Osteoblast (primary cell): ENCODE measurements at regions not wholly inside any gene's neighbourhood (a gene's known extent, or its start where the extent isn't known, plus 50 kb on each side); places are given as distances from the start of the nearest gene placed in this dataset.

Experiments
- DNase-seq: peaks from one replicate; pipeline ENCODE4 v3.0.0; 2011; ENCODE audit warnings: low spot score, mixed read lengths; ENCODE audit not compliant: insufficient read length; ENCODE audit errors: missing footprints
- H2AFZ ChIP-seq: 2 replicates; pipeline ENCODE4 v1.6.0; 2011; ENCODE audit warnings: mild to moderate bottlenecking, low read length
- H3K27ac ChIP-seq: 2 replicates; pipeline ENCODE4 v1.5.1; 2011; ENCODE audit warnings: mild to moderate bottlenecking, low read depth, low read length, moderate library complexity
- H3K27me3 ChIP-seq: 2 replicates; pipeline ENCODE4 v1.6.0; 2012; ENCODE audit warnings: mild to moderate bottlenecking, control low read depth, inconsistent platforms, low read length, moderate library complexity; ENCODE audit not compliant: insufficient read depth
- H3K36me3 ChIP-seq: 2 replicates; pipeline ENCODE4 v1.5.1; 2011; ENCODE audit warnings: mild to moderate bottlenecking, low read length, control low read depth, moderate library complexity; ENCODE audit not compliant: insufficient read depth
- H3K4me1 ChIP-seq: 2 replicates; pipeline ENCODE4 v1.5.1; 2011; ENCODE audit warnings: mild to moderate bottlenecking, low read length, control low read depth, moderate library complexity; ENCODE audit not compliant: insufficient read depth
- H3K4me2 ChIP-seq: 2 replicates; pipeline ENCODE4 v1.6.0; 2011; ENCODE audit warnings: mild to moderate bottlenecking, low read length; ENCODE audit not compliant: insufficient read depth
- H3K4me3 ChIP-seq: fragments of 200-600 bp; sonication (generic); 3 replicates; pipeline ENCODE4 v1.5.1; 2012; ENCODE audit warnings: mild to moderate bottlenecking, low read length, inconsistent platforms; ENCODE audit not compliant: insufficient read depth
- H3K79me2 ChIP-seq: 2 replicates; pipeline ENCODE4 v1.6.0; 2012; ENCODE audit warnings: mild to moderate bottlenecking, low read length, control low read depth, inconsistent platforms; ENCODE audit not compliant: insufficient read depth
- H3K9me3 ChIP-seq: 2 replicates; pipeline ENCODE4 v1.5.1; 2011; ENCODE audit warnings: low read depth, low read length, control low read depth
- H4K20me1 ChIP-seq: 2 replicates; pipeline ENCODE4 v1.6.0; 2012; ENCODE audit warnings: mild to moderate bottlenecking, low read length, control low read depth; ENCODE audit not compliant: insufficient read depth
- TF ChIP-seq, protein P1 (sequence below): IDR thresholded peaks from 2 replicates; pipeline ENCODE4 v1.5.1; 2011; ENCODE audit warnings: mild to moderate bottlenecking, low read depth, low read length, moderate library complexity; ENCODE audit errors: extremely low read depth

DNA sequence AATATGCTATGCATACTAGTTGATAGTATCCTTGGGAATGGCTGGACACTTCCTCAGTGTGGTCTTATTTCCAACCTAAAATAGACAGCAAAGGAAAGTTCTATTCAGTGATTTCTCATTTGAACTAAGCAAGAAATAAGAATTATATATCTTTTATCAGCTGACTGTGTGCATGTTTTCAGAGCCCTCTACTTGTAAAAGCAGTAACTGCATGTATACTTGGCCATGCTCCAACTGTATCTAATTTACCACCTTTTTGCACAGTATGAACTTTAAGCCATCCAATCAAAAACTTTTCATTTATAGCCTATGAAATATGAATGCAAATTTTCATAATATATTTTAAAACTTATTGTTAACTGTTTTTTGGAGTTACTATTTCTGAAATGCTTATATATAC is 136.4 kb upstream of the PCDH9 start:
- no peak overlapping the region for H3K4me2 ChIP-seq
- H3K4me3 ChIP-seq = no peak overlapping the region
- no peaks in the 10 kb centered on the region for H3K27me3 ChIP-seq
- H3K9me3 ChIP-seq = no peaks in the 10 kb centered on the region
- no peak overlapping the region for H3K27ac ChIP-seq
- H4K20me1 ChIP-seq = no peaks in the 10 kb centered on the region
- H3K36me3 ChIP-seq = no peaks in the 10 kb centered on the region
- no peak overlapping the region for H2AFZ ChIP-seq
- no peaks in the 10 kb centered on the region for H3K79me2 ChIP-seq
- peaks cover 9% of the 10 kb centered on the region for H3K4me1 ChIP-seq
- TF ChIP-seq, protein P1, sequence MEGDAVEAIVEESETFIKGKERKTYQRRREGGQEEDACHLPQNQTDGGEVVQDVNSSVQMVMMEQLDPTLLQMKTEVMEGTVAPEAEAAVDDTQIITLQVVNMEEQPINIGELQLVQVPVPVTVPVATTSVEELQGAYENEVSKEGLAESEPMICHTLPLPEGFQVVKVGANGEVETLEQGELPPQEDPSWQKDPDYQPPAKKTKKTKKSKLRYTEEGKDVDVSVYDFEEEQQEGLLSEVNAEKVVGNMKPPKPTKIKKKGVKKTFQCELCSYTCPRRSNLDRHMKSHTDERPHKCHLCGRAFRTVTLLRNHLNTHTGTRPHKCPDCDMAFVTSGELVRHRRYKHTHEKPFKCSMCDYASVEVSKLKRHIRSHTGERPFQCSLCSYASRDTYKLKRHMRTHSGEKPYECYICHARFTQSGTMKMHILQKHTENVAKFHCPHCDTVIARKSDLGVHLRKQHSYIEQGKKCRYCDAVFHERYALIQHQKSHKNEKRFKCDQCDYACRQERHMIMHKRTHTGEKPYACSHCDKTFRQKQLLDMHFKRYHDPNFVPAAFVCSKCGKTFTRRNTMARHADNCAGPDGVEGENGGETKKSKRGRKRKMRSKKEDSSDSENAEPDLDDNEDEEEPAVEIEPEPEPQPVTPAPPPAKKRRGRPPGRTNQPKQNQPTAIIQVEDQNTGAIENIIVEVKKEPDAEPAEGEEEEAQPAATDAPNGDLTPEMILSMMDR = peak; percentile 27
- no peak for DNase-seq

DNA sequence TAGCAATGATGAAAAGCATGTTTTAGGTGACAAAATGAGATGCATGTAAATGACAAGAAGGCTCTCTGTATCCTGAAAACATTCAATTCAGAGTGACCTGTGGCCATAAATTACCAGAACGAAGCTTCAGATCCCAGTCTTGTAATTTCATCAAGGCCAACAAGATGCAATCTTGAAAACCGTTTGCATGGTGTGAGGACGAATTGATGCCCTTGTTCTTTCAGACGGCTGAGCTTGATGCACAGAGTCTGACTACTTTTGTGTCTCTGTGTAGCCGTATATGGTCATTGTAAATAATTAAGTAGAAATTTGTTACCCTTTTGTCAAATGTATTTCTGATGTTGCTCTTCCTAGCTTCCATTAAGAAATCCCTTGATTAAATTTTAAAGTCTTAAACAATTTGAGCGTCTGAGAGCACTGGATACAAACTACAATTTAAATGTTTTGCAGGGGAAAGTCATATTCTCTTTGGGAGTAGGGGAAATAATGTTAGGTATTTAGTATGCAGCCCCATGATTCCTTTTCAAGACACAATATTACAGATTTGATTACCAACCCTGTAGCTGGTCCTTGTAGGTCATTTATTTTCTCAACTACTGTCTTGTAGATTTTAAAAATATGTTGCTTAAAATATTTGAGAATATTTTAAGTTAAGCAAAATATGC is 125.8 kb upstream of the PCDH9 start:
- H3K36me3 ChIP-seq = no peaks in the 10 kb centered on the region
- DNase-seq = peak; percentile 3
- TF ChIP-seq, protein P1 = no peak
- no peak overlapping the region for H3K27ac ChIP-seq
- H4K20me1 ChIP-seq = no peaks in the 10 kb centered on the region
- H3K9me3 ChIP-seq = no peaks in the 10 kb centered on the region
- H3K4me1 ChIP-seq = no peaks in the 10 kb centered on the region
- H3K79me2 ChIP-seq = no peaks in the 10 kb centered on the region
- no peak overlapping the region for H3K4me3 ChIP-seq
- H3K27me3 ChIP-seq = no peaks in the 10 kb centered on the region
- no peak overlapping the region for H3K4me2 ChIP-seq
- peak overlapping the region; percentile 62 for H2AFZ ChIP-seq

DNA sequence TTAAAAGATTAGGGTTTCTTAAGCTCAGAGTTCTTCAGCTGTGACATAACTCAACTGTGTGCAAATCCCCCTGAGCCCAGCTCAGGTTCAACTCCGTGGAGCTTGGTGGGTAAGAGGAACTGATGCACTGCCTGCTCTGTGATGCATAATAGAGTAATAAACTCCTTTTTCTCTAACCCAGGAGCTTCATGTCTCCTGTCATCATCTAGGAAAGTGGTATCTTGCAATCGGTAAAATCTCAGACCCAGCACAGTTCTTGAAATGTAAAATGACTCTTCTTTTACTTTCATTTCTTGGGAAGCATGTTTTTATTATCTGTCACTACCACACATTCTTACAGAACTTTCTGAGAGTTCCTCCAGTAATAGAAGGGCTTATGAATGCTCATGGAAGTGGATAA is 123.8 kb upstream of the PCDH9 start:
- peak overlapping the region; percentile 85 for H3K4me2 ChIP-seq
- peak; percentile 17 for DNase-seq
- no peaks in the 10 kb centered on the region for H3K79me2 ChIP-seq
- H3K4me3 ChIP-seq = peak overlapping the region; percentile 67
- no peaks in the 10 kb centered on the region for H3K9me3 ChIP-seq
- H3K36me3 ChIP-seq = no peaks in the 10 kb centered on the region
- H4K20me1 ChIP-seq = no peaks in the 10 kb centered on the region
- H2AFZ ChIP-seq = peak overlapping the region; percentile 85
- peak overlapping the region; percentile 27 for H3K27ac ChIP-seq
- H3K27me3 ChIP-seq = no peaks in the 10 kb centered on the region
- H3K4me1 ChIP-seq = no peaks in the 10 kb centered on the region
- TF ChIP-seq, protein P1 = no peak

DNA sequence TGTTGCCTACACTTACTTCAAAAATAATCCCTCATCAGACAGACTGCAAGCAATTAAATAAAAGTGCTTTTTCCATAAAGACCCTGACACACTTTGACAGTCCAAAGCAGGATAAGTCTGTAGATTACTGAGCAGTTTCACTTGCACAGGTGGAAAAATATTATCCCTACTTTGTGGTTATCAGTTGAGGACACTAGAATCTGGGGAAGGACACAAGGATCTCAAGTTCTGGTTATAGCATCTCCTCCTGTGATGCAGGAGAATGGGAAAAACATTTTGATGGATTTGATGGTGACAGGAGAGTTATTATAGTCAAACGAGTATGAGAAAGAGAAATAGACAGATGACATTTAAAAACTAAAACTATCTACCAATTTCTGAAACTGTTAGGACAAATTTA is 122.9 kb upstream of the PCDH9 start:
- H2AFZ ChIP-seq = no peak overlapping the region
- TF ChIP-seq, protein P1 = no peak
- no peaks in the 10 kb centered on the region for H3K27me3 ChIP-seq
- H3K4me1 ChIP-seq = no peaks in the 10 kb centered on the region
- H3K4me2 ChIP-seq = no peak overlapping the region
- no peak overlapping the region for H3K27ac ChIP-seq
- H3K9me3 ChIP-seq = no peaks in the 10 kb centered on the region
- H4K20me1 ChIP-seq = no peaks in the 10 kb centered on the region
- DNase-seq = no peak
- no peak overlapping the region for H3K4me3 ChIP-seq
- no peaks in the 10 kb centered on the region for H3K79me2 ChIP-seq
- H3K36me3 ChIP-seq = no peaks in the 10 kb centered on the region
